HEK293 (cell line): ENCODE measurements at regions not wholly inside any gene's neighbourhood (a gene's known extent, or its start where the extent isn't known, plus 50 kb on each side); places are given as distances from the start of the nearest gene placed in this dataset.

Experiments used
- PRDM10 ChIP-seq: fragments of 450-650 bp; formaldehyde crosslinking; IDR thresholded peaks from 2 replicates; pipeline ENCODE4 v1.5.1; 2016; ENCODE audit warnings: missing biosample characterization, missing genetic modification characterization
- SETDB1 ChIP-seq: IDR thresholded peaks from one replicate; pipeline ENCODE4 v1.6.1; 2017; ENCODE audit warnings: mild to moderate bottlenecking, low read length, moderate library complexity, mixed read lengths; ENCODE audit not compliant: insufficient read length
- ZBTB7A ChIP-seq: fragments of 450-650 bp; formaldehyde crosslinking; IDR thresholded peaks from 2 replicates; pipeline ENCODE4 v1.5.1; 2016; ENCODE audit warnings: low read depth, missing biosample characterization, missing genetic modification characterization
- ZNF121 ChIP-seq: fragments of 450-650 bp; formaldehyde crosslinking; IDR thresholded peaks from 2 replicates; pipeline ENCODE4 v1.5.1; 2016; ENCODE audit warnings: missing biosample characterization, missing genetic modification characterization
- ZNF223 ChIP-seq: fragments of 450-650 bp; formaldehyde crosslinking; IDR thresholded peaks from 2 replicates; pipeline ENCODE4 v1.5.1; 2016; ENCODE audit warnings: missing biosample characterization, missing genetic modification characterization
- ZNF302 ChIP-seq: fragments of 450-650 bp; formaldehyde crosslinking; IDR thresholded peaks from 2 replicates; pipeline ENCODE4 v1.5.1; 2016; ENCODE audit warnings: missing biosample characterization, missing genetic modification characterization, low read depth
- ZNF530 ChIP-seq: fragments of 450-650 bp; formaldehyde crosslinking; IDR thresholded peaks from 2 replicates; pipeline ENCODE4 v1.5.1; 2016; ENCODE audit warnings: low read depth, missing biosample characterization, missing genetic modification characterization
- TF ChIP-seq, protein P1 (sequence below): fragments of 450-650 bp; formaldehyde crosslinking; IDR thresholded peaks from 2 replicates; pipeline ENCODE4 v1.5.1; 2016; ENCODE audit warnings: missing biosample characterization, missing genetic modification characterization, low read depth
- TF ChIP-seq, protein P2 (sequence below): fragments of 450-650 bp; formaldehyde crosslinking; IDR thresholded peaks from 2 replicates; pipeline ENCODE4 v1.5.1; 2016; ENCODE audit warnings: missing biosample characterization, missing genetic modification characterization, borderline replicate concordance
- TF ChIP-seq, protein P3 (sequence below): fragments of 450-650 bp; formaldehyde crosslinking; IDR thresholded peaks from 2 replicates; pipeline ENCODE4 v1.5.1; 2016; ENCODE audit warnings: missing biosample characterization, missing genetic modification characterization
- TF ChIP-seq, protein P4 (sequence below): fragments of 450-650 bp; formaldehyde crosslinking; IDR thresholded peaks from 2 replicates; pipeline ENCODE4 v1.5.1; 2016; ENCODE audit warnings: missing biosample characterization, missing genetic modification characterization

GRCh38 chr3:78096488-78097255 lies 1056.8 kb downstream of the ROBO2 start:
- TF ChIP-seq ZNF530 (tag by site-specific recombination) (no peak), ZNF223 (tag by site-specific recombination) (no peak), ZNF302 (tag by site-specific recombination) (no peak), PRDM10 (tag by site-specific recombination) (no peak), ZNF121 (no peak), ZBTB7A (tag by site-specific recombination) (no peak), SETDB1 (no peak)
- TF ChIP-seq, protein P1, sequence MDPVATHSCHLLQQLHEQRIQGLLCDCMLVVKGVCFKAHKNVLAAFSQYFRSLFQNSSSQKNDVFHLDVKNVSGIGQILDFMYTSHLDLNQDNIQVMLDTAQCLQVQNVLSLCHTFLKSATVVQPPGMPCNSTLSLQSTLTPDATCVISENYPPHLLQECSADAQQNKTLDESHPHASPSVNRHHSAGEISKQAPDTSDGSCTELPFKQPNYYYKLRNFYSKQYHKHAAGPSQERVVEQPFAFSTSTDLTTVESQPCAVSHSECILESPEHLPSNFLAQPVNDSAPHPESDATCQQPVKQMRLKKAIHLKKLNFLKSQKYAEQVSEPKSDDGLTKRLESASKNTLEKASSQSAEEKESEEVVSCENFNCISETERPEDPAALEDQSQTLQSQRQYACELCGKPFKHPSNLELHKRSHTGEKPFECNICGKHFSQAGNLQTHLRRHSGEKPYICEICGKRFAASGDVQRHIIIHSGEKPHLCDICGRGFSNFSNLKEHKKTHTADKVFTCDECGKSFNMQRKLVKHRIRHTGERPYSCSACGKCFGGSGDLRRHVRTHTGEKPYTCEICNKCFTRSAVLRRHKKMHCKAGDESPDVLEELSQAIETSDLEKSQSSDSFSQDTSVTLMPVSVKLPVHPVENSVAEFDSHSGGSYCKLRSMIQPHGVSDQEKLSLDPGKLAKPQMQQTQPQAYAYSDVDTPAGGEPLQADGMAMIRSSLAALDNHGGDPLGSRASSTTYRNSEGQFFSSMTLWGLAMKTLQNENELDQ (tag by site-specific recombination) = no peak
- TF ChIP-seq, protein P2, sequence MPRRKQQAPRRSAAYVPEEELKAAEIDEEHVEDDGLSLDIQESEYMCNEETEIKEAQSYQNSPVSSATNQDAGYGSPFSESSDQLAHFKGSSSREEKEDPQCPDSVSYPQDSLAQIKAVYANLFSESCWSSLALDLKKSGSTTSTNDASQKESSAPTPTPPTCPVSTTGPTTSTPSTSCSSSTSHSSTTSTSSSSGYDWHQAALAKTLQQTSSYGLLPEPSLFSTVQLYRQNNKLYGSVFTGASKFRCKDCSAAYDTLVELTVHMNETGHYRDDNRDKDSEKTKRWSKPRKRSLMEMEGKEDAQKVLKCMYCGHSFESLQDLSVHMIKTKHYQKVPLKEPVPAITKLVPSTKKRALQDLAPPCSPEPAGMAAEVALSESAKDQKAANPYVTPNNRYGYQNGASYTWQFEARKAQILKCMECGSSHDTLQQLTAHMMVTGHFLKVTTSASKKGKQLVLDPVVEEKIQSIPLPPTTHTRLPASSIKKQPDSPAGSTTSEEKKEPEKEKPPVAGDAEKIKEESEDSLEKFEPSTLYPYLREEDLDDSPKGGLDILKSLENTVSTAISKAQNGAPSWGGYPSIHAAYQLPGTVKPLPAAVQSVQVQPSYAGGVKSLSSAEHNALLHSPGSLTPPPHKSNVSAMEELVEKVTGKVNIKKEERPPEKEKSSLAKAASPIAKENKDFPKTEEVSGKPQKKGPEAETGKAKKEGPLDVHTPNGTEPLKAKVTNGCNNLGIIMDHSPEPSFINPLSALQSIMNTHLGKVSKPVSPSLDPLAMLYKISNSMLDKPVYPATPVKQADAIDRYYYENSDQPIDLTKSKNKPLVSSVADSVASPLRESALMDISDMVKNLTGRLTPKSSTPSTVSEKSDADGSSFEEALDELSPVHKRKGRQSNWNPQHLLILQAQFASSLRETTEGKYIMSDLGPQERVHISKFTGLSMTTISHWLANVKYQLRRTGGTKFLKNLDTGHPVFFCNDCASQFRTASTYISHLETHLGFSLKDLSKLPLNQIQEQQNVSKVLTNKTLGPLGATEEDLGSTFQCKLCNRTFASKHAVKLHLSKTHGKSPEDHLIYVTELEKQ (tag by site-specific recombination) = no peak
- TF ChIP-seq, protein P3, sequence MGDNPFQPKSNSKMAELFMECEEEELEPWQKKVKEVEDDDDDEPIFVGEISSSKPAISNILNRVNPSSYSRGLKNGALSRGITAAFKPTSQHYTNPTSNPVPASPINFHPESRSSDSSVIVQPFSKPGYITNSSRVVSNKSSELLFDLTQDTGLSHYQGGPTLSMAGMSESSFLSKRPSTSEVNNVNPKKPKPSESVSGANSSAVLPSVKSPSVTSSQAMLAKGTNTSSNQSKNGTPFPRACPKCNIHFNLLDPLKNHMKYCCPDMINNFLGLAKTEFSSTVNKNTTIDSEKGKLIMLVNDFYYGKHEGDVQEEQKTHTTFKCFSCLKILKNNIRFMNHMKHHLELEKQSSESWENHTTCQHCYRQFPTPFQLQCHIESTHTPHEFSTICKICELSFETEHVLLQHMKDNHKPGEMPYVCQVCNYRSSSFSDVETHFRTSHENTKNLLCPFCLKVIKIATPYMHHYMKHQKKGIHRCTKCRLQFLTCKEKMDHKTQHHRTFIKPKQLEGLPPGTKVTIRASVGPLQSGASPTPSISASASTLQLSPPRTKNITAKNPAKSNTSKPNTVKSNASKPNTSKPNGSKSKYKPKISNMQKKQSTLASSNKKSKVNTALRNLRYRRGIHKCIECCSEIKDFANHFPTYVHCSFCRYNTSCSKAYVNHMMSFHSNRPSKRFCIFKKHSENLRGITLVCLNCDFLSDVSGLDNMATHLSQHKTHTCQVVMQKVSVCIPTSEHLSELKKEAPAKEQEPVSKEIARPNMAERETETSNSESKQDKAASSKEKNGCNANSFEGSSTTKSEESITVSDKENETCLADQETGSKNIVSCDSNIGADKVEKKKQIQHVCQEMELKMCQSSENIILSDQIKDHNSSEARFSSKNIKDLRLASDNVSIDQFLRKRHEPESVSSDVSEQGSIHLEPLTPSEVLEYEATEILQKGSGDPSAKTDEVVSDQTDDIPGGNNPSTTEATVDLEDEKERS (tag by site-specific recombination) = no peak
- TF ChIP-seq, protein P4, sequence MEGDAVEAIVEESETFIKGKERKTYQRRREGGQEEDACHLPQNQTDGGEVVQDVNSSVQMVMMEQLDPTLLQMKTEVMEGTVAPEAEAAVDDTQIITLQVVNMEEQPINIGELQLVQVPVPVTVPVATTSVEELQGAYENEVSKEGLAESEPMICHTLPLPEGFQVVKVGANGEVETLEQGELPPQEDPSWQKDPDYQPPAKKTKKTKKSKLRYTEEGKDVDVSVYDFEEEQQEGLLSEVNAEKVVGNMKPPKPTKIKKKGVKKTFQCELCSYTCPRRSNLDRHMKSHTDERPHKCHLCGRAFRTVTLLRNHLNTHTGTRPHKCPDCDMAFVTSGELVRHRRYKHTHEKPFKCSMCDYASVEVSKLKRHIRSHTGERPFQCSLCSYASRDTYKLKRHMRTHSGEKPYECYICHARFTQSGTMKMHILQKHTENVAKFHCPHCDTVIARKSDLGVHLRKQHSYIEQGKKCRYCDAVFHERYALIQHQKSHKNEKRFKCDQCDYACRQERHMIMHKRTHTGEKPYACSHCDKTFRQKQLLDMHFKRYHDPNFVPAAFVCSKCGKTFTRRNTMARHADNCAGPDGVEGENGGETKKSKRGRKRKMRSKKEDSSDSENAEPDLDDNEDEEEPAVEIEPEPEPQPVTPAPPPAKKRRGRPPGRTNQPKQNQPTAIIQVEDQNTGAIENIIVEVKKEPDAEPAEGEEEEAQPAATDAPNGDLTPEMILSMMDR (tag by site-specific recombination) = no peak
